GM12892 (cell line): ENCODE measurements at regions not wholly inside any gene's neighbourhood (a gene's known extent, or its start where the extent isn't known, plus 50 kb on each side); places are given as distances from the start of the nearest gene placed in this dataset.
A peak's percentile ranks its signal among the peaks of the same experiment; 100 is the strongest.
"Not testable (repeated sequence)": the region's sequence is repeated elsewhere in the genome, so short reads cannot be mapped to it uniquely, and the experiment has no call there.

Experiments used
- DNase-seq: peaks from one replicate; pipeline ENCODE4 v3.0.0; 2011; ENCODE audit not compliant: insufficient read length
- FAIRE-seq: peaks from 2 replicates; lab custom pipeline; 2011; peaks lifted over from hg19 to GRCh38; lab: Jason Lieb, UNC
- POLR2A ChIP-seq: IDR thresholded peaks from 2 replicates; pipeline ENCODE4 v1.6.1; 2011; ENCODE audit warnings: low read depth, low read length, control low read depth
- POLR2AphosphoS5 ChIP-seq: IDR thresholded peaks from 2 replicates; pipeline ENCODE4 v1.6.1; 2011; ENCODE audit warnings: low read depth, low read length, control low read depth
- TAF1 ChIP-seq: IDR thresholded peaks from 2 replicates; pipeline ENCODE4 v1.6.1; 2011; ENCODE audit warnings: low read depth, mild to moderate bottlenecking, control low read depth, low read length, borderline replicate concordance

- TF ChIP-seq POLR2A (no peak), POLR2AphosphoS5 (no peak), TAF1 (no peak)
- FAIRE-seq (no peak), DNase-seq (no peak)
Observed at GRCh38 chr12:9325471-9325870, 117.3 kb upstream of the PZP start.

- FAIRE-seq: no peak
- TF ChIP-seq POLR2A: no peak
- no peak for TF ChIP-seq POLR2AphosphoS5
- no peak for TF ChIP-seq TAF1
Observed at GRCh38 chr12:9324782-9325181, 116.6 kb upstream of the PZP start.

GRCh38 chr12:9323144-9323681, 115.0 kb upstream of the PZP start:
- TF ChIP-seq TAF1 (no peak), POLR2A (no peak), POLR2AphosphoS5 (no peak)
- no peak for FAIRE-seq
- no peak for DNase-seq

More at GRCh38 chr12:9324782-9325181, 116.6 kb upstream of the PZP start:
- no peak for DNase-seq

GRCh38 chr12:9319842-9320173, 111.6 kb upstream of the PZP start:
- TF ChIP-seq TAF1: no peak
- TF ChIP-seq POLR2AphosphoS5: no peak
- TF ChIP-seq POLR2A: no peak
- DNase-seq (no peak), FAIRE-seq (no peak)

GRCh38 chr12:9319044-9319841, 111.0 kb upstream of the PZP start:
- peak; percentile 36 for FAIRE-seq

GRCh38 chr12:9313479-9313878, 105.3 kb upstream of the PZP start:
- not testable (repeated sequence) for DNase-seq, FAIRE-seq

More at GRCh38 chr12:9319044-9319841, 111.0 kb upstream of the PZP start:
- no peak for TF ChIP-seq POLR2A
- TF ChIP-seq POLR2AphosphoS5: no peak
- no peak for TF ChIP-seq TAF1
- no peak for DNase-seq

DNA sequence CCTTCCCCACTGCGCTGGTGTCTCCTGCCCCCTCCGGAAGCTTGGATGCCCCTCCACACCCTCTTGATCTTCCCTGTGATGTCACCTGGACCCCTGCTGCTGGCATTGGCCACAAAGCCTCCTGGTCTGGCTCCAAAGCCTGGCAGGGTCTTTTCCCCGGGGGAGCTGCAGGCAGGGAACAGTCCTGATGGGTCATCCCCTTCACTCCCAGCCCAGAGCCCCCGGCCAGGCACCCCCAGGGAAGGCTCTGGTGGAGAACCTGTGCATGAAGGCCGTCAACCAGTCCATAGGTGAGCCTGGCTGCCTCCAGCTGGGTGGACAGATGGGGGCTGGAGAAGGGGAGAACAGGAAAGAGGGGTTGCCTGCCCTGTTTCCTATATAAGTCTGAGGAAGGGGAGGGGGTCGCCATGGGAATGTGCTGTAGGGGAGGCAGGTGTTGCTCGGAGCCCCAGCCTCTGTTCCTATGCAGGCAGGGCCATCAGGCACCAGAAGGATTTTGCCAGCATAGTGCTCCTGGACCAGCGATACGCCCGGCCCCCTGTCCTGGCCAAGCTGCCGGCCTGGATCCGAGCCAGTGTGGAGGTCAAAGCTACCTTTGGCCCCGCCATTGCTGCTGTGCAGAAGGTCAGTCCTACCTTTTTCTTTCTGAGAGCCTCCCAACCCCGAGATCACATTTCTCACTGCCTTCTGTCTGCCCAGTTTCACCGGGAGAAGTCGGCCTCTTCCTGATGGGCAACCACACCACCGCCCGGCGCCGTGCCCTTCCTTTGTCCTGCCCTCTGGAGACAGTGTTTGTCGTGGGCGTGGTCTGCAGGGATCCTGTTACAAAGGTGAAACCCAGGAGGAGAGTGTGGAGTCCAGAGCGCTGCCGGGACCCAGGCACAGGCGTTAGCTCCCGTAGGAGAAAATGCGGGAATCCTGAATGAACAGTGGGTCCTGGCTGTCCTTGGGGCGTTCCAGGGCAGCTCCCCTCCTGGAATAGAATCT, 104.5 kb upstream of the PZP start:
- not testable (repeated sequence) for FAIRE-seq

GRCh38 chr12:9311454-9311853, 103.3 kb upstream of the PZP start:
- DNase-seq: not testable (repeated sequence)

More for the DNA sequence above, 104.5 kb upstream of the PZP start:
- DNase-seq: not testable (repeated sequence)

DNA sequence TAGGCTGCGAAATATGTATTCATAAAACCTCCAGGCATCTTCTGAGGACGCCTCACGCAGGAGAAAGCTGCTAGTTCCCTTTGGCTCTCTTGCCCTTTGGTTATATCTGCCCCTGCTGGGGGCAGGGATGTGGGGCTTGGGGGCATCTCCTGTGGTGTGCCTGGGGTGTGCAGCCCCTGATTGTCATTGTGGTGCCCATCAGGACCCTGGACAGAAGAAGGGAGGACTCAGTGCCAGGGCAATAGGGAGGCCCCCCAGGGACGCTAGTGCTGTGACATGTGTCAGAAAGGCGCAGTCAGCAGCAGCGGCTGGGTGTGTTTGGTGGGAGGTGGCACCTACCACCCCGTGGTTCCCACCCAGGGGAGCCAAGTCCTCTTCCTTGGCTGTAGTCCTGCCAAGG, 102.5 kb upstream of the PZP start:
- not testable (repeated sequence) for DNase-seq, FAIRE-seq

More at GRCh38 chr12:9311454-9311853, 103.3 kb upstream of the PZP start:
- not testable (repeated sequence) for FAIRE-seq

DNA sequence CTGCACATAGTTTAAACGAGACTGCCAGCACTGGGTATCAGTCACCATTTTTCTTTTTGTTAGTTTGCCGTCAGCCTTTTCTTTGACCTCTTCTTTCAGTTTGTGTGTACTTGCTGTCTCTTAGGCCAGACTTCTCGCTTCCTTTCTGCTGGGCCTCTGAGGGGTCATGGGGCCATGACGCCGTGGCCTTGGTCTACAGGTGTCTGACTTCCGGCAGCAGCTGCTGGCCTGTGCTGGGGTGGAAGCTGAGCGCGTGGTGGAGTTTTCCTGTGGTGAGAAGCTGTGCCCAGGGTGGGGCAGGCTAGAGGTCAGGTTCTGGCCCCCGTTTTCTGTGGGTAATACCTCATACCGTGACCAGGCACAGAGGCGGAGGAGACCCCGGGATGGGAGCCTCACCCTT, 101.6 kb upstream of the PZP start:
- FAIRE-seq: not testable (repeated sequence)

GRCh38 chr12:9308745-9309144, 100.5 kb upstream of the PZP start:
- DNase-seq, FAIRE-seq: not testable (repeated sequence)

More for the DNA sequence above, 101.6 kb upstream of the PZP start:
- not testable (repeated sequence) for DNase-seq

GRCh38 chr12:9308163-9308562, 100.0 kb upstream of the PZP start:
- not testable (repeated sequence) for FAIRE-seq, DNase-seq

GRCh38 chr12:9307255-9307654, 99.1 kb upstream of the PZP start:
- DNase-seq, FAIRE-seq: not testable (repeated sequence)

GRCh38 chr12:9306004-9306403, 97.8 kb upstream of the PZP start:
- FAIRE-seq: not testable (repeated sequence)

DNA sequence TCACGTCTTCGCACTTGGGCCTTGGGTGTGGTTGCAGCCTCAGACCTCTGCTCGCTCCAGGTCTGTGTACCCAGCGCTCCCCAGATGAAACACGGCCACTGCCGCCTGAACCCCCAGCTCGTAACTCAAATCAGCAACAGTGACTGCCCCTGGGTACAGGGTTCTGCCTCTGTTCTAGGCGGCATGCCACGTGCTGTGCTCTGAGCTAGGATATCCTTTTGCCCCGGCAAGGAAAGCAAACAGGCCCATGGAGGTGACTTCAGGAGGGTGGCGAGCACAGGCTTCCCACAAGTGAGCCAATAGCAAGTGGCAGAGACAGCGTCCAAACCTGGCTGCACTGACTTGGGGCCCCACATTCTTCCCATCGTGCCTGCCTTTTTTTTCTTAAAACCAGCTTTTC, 96.3 kb upstream of the PZP start:
- not testable (repeated sequence) for FAIRE-seq, DNase-seq

More at GRCh38 chr12:9306004-9306403, 97.8 kb upstream of the PZP start:
- DNase-seq: not testable (repeated sequence)

GRCh38 chr12:9295872-9296271, 87.7 kb upstream of the PZP start:
- FAIRE-seq, DNase-seq: not testable (repeated sequence)

- not testable (repeated sequence) for FAIRE-seq, DNase-seq
Observed at GRCh38 chr12:9294072-9294620, 86.0 kb upstream of the PZP start.

- not testable (repeated sequence) for DNase-seq, FAIRE-seq
Observed at GRCh38 chr12:9293391-9293790, 85.2 kb upstream of the PZP start.
